ENCODE measurements at regions not wholly inside any gene's neighbourhood (a gene's known extent, or its start where the extent isn't known, plus 50 kb on each side); places are given as distances from the start of the nearest gene placed in this dataset.
"Not testable (repeated sequence)": the region's sequence is repeated elsewhere in the genome, so short reads cannot be mapped to it uniquely, and the experiment has no call there.

- no peak for DNase-seq
Measured at GRCh38 chr21:28220680-28221079, 772.0 kb downstream of the LTN1 start.

- DNase-seq, result no peak
Measured at GRCh38 chr21:28216976-28217523, 775.6 kb downstream of the LTN1 start.

DNA sequence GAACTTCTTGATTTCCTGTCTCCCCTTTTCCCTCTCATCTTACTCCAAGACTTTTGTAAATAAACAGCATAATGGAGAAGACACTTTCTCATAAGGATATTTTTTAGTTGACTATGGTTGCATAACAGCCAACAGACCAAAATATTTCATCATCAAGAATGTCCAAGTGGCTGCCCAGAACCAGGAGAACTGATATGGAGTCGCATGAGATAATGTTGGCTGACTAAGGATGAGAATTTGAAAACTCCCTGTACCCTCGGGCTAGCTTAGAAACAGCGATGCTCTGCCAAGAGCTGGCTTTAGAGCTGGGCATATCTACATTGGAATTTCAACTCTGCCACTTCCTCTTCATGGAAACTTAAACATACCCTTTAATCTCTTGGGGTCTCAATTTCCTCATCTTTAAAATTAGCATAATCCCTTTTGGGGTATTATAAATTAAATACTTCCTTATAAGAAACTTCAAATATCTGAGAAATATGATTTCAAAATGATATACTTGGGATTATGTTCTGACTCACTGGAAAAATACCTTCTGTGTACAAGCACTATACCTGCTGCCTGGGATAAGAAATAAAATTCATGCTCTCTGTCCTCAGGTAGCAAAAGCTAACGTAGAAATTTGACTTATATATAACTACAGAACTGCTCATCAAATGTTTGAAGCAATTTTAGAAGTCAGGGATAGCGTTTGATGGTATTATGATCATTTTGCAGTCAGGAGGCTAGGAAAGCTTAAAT is 777.3 kb downstream of the LTN1 start:
- no peak for DNase-seq

DNA sequence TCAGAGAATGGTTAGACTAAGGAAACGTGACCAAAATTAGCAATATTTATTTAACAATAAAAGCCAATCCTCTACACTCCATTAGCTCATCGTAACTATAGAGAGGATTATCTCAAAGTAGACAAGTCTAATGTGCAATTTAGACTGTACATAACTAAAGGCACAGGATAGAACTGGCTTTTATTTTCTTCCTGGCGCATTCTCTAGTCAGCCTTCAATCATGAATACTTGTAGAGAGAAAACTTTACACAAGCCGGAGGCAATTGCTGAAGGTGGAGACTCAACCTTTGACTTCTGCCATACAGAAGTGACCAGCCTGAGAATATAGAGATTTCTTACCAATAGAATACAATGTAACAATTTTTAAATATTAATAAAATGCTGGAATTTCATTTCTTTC is 777.9 kb downstream of the LTN1 start:
- no peak for DNase-seq

GRCh38 chr21:28213261-28213660 is 779.4 kb downstream of the LTN1 start:
- no peak for DNase-seq

GRCh38 chr21:28212061-28212460 is 780.6 kb downstream of the LTN1 start:
- no peak for DNase-seq

DNA sequence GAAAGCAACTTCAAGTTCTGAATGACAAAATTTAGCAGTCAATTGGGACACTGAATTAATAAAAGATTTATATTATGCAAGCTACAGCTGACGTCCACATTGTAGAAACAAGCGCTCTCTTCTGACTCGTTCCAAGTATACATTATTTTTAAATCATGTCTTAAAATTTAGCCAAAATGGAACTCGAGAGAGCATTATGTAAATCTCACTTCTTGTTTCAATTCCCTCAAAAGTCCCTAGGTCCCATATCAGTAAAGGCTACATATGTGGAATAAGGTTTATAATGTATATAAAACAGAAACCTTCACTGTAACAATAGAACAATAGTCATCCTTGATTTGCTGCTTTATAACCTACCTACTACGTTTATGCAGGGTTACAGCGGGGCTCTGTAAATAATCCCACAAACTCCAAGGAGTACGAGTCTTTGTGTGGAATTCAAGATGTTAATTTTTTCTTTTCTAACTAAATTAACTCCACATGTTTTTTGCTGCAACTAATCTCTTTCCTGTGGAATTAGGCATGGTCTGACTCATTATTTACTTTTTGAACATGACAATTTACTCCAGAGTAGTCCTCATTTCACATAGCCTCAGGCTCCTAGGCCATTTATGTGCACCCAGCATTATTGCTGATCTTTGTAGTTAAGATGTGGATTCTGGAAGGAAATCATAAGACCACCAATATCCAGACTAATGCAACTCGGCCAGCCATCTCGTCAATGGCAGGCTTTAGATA is 785.1 kb downstream of the LTN1 start:
- DNase-seq, result no peak

DNA sequence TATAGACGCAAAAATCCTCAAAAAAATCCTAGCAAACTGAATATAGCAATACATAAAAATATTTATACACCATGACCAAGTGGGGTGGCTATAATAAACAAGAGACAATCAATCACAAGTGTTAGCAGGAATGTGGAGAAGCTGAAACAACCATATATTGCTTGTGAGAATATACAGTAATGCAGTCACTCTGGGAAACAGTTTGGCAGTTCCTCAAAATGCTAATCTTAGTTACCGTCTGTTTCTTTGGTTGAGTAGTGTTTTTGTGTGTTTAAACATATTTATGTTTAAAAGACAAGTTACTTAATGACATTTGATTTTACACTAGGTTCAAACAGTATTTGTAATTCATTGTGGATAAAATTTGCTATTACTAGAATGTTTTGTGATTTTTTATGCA is 792.0 kb downstream of the LTN1 start:
- no peak for DNase-seq

DNA sequence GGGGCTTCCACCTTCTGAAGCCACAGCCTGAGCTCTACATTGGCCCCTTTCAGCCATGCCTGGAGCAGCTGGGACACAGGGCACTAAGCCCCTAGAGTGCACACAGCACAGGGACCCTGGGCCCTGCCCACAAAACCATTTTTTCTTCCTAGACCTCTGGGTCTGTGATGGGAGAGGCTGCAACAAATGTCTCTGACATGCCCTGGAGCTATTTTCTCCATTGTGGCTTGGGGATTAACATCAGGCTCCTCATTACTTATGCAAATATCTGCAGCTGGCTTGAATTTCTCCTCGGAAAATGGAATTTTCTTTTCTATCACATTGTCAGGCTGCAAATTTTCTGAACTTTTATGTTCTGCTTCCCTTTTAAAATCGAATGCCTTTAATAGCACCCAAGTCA is 795.7 kb downstream of the LTN1 start:
- DNase-seq, result no peak

- no peak for DNase-seq
Measured at GRCh38 chr21:28193189-28193588, 799.5 kb downstream of the LTN1 start.

DNA sequence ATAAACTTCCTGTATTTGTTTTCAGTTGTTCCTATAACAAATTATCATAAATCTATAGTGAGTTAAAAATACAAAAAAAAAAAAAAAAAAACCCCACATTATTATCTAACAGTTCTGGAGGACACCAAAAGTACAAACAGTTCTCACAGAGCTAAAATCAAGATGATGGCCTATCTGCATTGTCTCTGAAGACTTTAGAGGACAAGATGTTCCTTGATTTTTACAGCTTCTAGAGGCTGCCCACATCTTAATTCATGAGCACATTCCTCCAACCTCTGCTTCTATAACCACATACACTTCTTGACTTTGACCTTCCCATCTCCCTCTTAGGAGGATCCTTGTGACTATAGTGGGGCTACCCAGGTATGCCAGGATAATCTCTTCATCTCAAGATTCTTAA is 806.1 kb downstream of the LTN1 start:
- no peak for DNase-seq

DNA sequence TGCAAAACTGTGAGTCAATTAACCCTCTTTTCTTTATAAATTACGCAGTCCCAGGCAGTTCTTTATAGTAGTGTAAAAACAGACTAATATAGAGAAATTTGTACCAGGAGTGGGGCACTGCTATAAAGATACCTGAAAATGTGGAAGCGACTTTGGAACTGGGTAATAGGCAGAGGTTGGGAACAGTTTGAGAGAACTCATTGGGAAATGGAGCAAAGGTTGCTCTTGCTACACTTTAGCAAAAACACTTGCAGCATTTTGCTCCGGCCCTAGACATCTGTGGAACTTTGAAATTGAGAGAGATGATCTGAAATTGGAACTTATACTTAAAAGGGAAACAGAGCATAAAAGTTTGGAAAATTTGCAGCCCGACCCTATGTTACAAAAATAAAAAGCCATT is 810.9 kb downstream of the LTN1 start:
- DNase-seq, result no peak

DNA sequence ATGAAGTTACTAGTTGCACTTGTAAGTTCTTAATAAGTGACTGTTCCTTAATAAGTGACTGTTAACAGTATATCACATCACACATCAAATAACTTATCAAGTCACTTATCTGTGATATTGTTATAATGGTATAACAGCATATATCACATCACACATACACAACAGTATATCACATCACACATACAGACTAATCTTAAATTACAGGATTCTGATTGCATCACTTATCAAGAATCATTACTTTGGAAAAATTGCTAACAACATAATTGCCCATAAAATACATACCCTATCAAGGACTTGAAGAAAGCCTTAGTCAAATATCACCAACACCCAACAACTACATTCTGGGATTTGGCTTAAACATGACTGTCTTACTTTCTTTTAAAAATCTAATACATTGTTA is 813.5 kb downstream of the LTN1 start:
- no peak for DNase-seq

GRCh38 chr21:28177124-28177523 is 815.6 kb downstream of the LTN1 start:
- no peak for DNase-seq

DNA sequence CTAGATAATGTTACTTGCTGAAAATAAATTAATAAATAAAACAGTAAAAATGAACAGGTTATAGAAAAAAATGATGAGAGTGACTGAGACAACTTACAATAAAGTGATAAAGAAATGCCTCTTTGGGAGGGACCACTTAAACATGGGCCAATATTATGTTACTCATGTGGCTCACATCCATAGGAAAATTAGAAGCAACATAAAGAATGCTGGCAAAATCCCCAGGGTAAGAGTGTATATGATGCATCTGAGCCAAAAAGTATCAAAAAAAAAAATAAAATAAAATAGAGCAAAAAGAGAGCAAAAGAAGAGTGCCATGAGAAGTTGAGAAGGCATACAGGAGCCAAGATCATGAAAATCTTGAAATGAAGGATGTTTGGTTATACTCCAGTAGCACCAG is 818.0 kb downstream of the LTN1 start:
- no peak for DNase-seq

DNA sequence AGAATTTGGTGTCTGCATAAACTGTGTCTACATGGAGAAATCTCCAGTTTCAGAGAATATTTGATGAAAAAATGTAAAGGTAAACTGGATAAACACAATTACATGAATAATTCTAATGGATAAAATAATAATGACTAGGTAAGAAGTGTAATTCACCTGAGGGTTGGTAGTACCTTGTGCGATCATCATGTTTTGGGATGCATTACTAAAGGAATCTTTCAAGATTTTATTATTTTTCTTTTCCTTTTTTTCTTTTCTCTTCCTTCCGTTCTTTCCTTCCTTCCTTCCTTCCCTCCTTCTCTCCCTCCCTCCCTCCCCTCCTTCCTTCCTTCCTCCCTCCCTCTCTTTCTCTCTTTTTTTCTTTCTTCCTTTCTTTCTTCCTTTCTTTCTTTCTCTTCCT is 818.7 kb downstream of the LTN1 start:
- DNase-seq, result no peak

GRCh38 chr21:28172376-28172775 is 820.3 kb downstream of the LTN1 start:
- no peak for DNase-seq

DNA sequence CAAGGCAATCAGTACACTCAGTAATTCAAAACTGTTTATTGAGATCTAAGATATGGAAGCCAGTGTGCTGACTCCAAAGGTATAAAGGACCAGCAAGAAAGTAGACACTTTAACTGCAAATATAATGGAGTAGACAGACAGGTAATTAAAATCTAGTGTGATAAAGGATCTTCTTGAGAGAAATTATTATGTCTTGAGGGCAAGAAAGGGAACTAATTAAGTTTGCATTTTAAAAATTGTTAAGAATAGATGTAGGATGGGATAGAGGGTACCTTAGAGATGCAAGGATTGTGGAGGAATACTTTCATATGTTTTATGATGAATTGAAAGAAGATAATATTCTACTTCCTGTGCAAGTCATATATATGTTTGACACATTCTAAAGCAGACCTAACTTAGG is 825.3 kb downstream of the LTN1 start:
- DNase-seq, result no peak

- not testable (repeated sequence) for DNase-seq
Measured at GRCh38 chr21:28164519-28164918, 828.2 kb downstream of the LTN1 start.

GRCh38 chr21:28162052-28162451 is 830.6 kb downstream of the LTN1 start:
- DNase-seq, result not testable (repeated sequence)

DNA sequence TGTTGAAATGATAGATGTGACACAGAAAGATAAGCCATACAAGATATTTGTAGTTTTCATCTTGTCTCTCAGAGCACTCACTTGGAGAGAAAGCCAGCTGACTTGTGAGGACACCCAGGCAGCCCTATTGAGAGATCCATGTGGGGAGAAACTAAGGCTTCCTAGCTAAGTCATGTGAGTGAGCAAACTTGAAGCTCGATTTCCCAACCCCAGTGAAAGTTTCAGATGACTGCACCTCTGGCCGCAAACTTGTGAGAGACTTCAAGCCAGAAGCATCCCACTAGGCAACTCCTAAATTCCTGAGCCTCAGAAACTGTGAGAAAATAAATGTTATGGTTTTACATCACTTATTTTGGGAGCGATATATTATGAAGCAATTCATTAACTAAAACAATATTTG is 832.3 kb downstream of the LTN1 start:
- no peak for DNase-seq

GRCh38 chr21:28159396-28159795 is 833.3 kb downstream of the LTN1 start:
- DNase-seq, result no peak

DNA sequence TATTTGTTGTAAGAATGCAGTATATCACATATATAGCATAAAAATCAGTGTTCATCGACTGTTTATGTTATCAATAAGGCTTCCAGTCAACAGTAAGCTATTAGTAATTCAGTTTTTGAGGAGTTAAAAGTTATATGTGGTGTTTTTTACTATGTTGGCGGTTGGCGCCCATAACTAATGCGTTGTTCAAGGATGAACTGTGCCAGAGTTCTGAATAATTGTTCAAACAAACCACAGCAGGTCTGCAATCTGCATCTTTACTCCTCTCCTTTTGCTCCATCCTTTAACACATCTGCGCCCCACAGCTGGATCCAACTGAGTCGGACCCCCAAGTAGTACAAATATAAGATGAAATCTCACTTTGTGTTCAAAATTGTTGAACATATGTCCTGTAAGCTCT is 836.1 kb downstream of the LTN1 start:
- DNase-seq, result no peak

GRCh38 chr21:28154121-28154520 is 838.6 kb downstream of the LTN1 start:
- DNase-seq, result no peak

Measured in AML-193 (cell line).